B cell (primary cell): ENCODE measurements at regions not wholly inside any gene's neighbourhood (a gene's known extent, or its start where the extent isn't known, plus 50 kb on each side); places are given as distances from the start of the nearest gene placed in this dataset.

ENCODE experiments used
- ATAC-seq: fragments of 200-7000 bp; cut with Tn5 transposase; one replicate; pipeline ENCODE4 v1.10.0; 2021; ENCODE audit warnings: low read depth, mild to moderate bottlenecking, moderate number of reproducible peaks, moderate library complexity
- CTCF ChIA-PET: fragments of 350-600 bp; sonication (Branson Sonifier 250); formaldehyde crosslinking; loops from one replicate; lab custom pipeline; 2021; ENCODE audit warnings: antibody characterized with exemption, inconsistent platforms; lab: Charles Lee
- POLR2A ChIA-PET: fragments of 350-600 bp; sonication (Branson Sonifier 250); formaldehyde crosslinking; loops from one replicate; lab custom pipeline; 2021; ENCODE audit warnings: antibody characterized with exemption; lab: Charles Lee
- DNase-seq: peaks from one replicate; pipeline ENCODE4 v3.0.0; 2013
- H2AFZ ChIP-seq: 2 replicates; pipeline ENCODE4 v1.6.1; 2012; ENCODE audit warnings: mild to moderate bottlenecking, low read depth, low read length; ENCODE audit not compliant: insufficient read depth, poor library complexity, severe bottlenecking
- H3K27ac ChIP-seq, 2 donors: 1 replicate in 1 of 2; 2 replicates in 1 of 2; pipeline ENCODE4 v1.5.1; 2012 to 2013; ENCODE audit warnings: low read length in 2 of 2, mild to moderate bottlenecking in 2 of 2, moderate library complexity in 1 of 2
- H3K27me3 ChIP-seq, 4 experiments: fragments of 200-600 bp in 1 of 4; sonication (generic) in 1 of 4; replicated peaks in 1 of 4; 1 replicate in 2 of 4; 2 replicates in 2 of 4; pipeline versions ENCODE4 v1.6.1 to v1.7.0; 2013 to 2016; ENCODE audit warnings: low read length in 3 of 4, mild to moderate bottlenecking in 2 of 4, mixed read lengths in 1 of 4, moderate library complexity in 1 of 4; ENCODE audit not compliant: insufficient read depth in 4 of 4, control insufficient read depth in 3 of 4; ENCODE audit errors: control extremely low read depth in 1 of 4
- H3K36me3 ChIP-seq, 2 experiments: replicated peaks in 1 of 2; 1 replicate in 1 of 2; 2 replicates in 1 of 2; pipeline versions ENCODE4 v1.6.1 to v1.7.1; 2013; ENCODE audit warnings: low read length in 1 of 2; ENCODE audit not compliant: insufficient read depth in 2 of 2, control insufficient read depth in 1 of 2; ENCODE audit errors: control extremely low read depth in 1 of 2, extremely low read depth in 1 of 2
- H3K4me1 ChIP-seq, 2 donors: fragments of 200-600 bp in 1 of 2; sonication (generic) in 1 of 2; 1 replicate in 1 of 2; 2 replicates in 1 of 2; pipeline versions ENCODE4 v1.5.1 to v1.6.1; 2013 to 2017; ENCODE audit warnings: low read length in 2 of 2; ENCODE audit not compliant: control insufficient read depth in 2 of 2, insufficient read depth in 2 of 2
- H3K4me2 ChIP-seq: replicated peaks from 2 replicates; pipeline ENCODE3; 2012; ENCODE audit warnings: mild to moderate bottlenecking, low read depth, low read length; ENCODE audit not compliant: poor library complexity, severe bottlenecking
- H3K4me3 ChIP-seq, 5 experiments: fragments of 200-600 bp in 1 of 5; sonication (generic) in 1 of 5; 1 replicate in 3 of 5; 2 replicates in 2 of 5; pipeline versions ENCODE4 v1.5.1 to v1.7.0; 2011 to 2016; ENCODE audit warnings: low read length in 4 of 5, mild to moderate bottlenecking in 4 of 5, low read depth in 2 of 5, control low read depth in 1 of 5, moderate library complexity in 1 of 5; ENCODE audit not compliant: insufficient read depth in 1 of 5; ENCODE audit errors: control extremely low read depth in 1 of 5, extremely low read depth in 1 of 5
- H3K79me2 ChIP-seq: fragments of 200-600 bp; sonication (generic); one replicate; pipeline ENCODE4 v1.6.0; 2016; ENCODE audit warnings: low read length; ENCODE audit not compliant: control insufficient read depth, insufficient read depth
- H3K9ac ChIP-seq: fragments of 200-600 bp; sonication (generic); 2 replicates; pipeline ENCODE4 v1.6.1; 2017; ENCODE audit warnings: mild to moderate bottlenecking, low read length, moderate library complexity
- H3K9me3 ChIP-seq, 3 donors: one replicate each; pipeline versions ENCODE4 v1.6.1 to v1.7.1; 2013; ENCODE audit warnings: low read length in 2 of 3; ENCODE audit not compliant: control insufficient read depth in 2 of 3, insufficient read depth in 1 of 3; ENCODE audit errors: control extremely low read depth in 1 of 3
- H4K20me1 ChIP-seq: 2 replicates; pipeline ENCODE4 v1.6.0; 2012; ENCODE audit warnings: mild to moderate bottlenecking, low read length; ENCODE audit not compliant: insufficient read depth, control insufficient read depth, poor library complexity, severe bottlenecking
- H3K27ac Mint-ChIP-seq: one replicate; pipeline ENCODE4 v1.8.0; 2021; ENCODE audit warnings: mixed read lengths
- H3K27me3 Mint-ChIP-seq: one replicate; pipeline ENCODE4 v1.8.0; 2021; ENCODE audit warnings: mixed read lengths
- H3K4me1 Mint-ChIP-seq: one replicate; pipeline ENCODE4 v1.8.0; 2021; ENCODE audit warnings: mixed read lengths
- H3K4me3 Mint-ChIP-seq: one replicate; pipeline ENCODE4 v1.8.0; 2021; ENCODE audit warnings: mixed read lengths
- H3K9me3 Mint-ChIP-seq: one replicate; pipeline ENCODE4 v1.8.0; 2022; ENCODE audit warnings: mixed read lengths; ENCODE audit not compliant: insufficient read depth
- CTCF ChIP-seq: fragments of 200-600 bp; IDR thresholded peaks from one replicate; pipeline ENCODE4 v1.8.0; 2022; ENCODE audit warnings: antibody characterized with exemption, mild to moderate bottlenecking
- EZH2 ChIP-seq: IDR thresholded peaks from 2 replicates; pipeline ENCODE4 v1.6.1; 2012; ENCODE audit warnings: borderline replicate concordance, low read depth, mild to moderate bottlenecking, moderate library complexity, low read length; ENCODE audit not compliant: insufficient read depth, poor library complexity, severe bottlenecking
- WGBS: methylation state at CpG from one replicate; pipeline ENCODE4 v1.1.5; 2013; ENCODE audit warnings: missing lambda C conversion rate; ENCODE audit not compliant: insufficient coverage; 5-methylcytosine and 5-hydroxymethylcytosine counted together
- intact Hi-C: fragments of 100-400 bp; cut with micrococcal nuclease; formaldehyde crosslinking; loops from one replicate; pipeline ENCODE4 v1.10.0; 2022

GRCh38 chr7:135843214-135843613 lies 94.6 kb upstream of the FAM180A start:
- ATAC-seq (peak; percentile 24), DNase-seq (peak; percentile 12)
- peaks cover 0 to 6% (median 0%) of the 10 kb centered on the region in 3 donors for H3K9me3 ChIP-seq
- H3K4me1 ChIP-seq: no peaks in the 10 kb centered on the region
- intact Hi-C loops: no loop called here
- no peak overlapping the region for H2AFZ ChIP-seq
- H3K79me2 ChIP-seq: no peaks in the 10 kb centered on the region
- POLR2A ChIA-PET: no interaction called here
- WGBS: no CpG with 5 or more reads among the region's 4 CpGs
- H3K9ac ChIP-seq: no peak overlapping the region
- H3K36me3 ChIP-seq: no peaks in the 10 kb centered on the region
- H4K20me1 ChIP-seq: no peaks in the 10 kb centered on the region
- H3K4me3 ChIP-seq: no peak overlapping the region
- no peak overlapping the region for H3K27ac ChIP-seq
- H3K27me3 ChIP-seq: no peaks in the 10 kb centered on the region
- Mint-ChIP-seq H3K4me3 (no peak overlapping the region), H3K9me3 (no peaks in the 10 kb centered on the region), H3K4me1 (peaks cover 7% of the 10 kb centered on the region), H3K27me3 (no peaks in the 10 kb centered on the region), H3K27ac (no peak overlapping the region)
- no peak overlapping the region for H3K4me2 ChIP-seq
- TF ChIP-seq EZH2: no peak
- TF ChIP-seq CTCF: no peak
- CTCF ChIA-PET: interaction anchor here (0.6 kb wide), 1 partner anchor 51 kb away, joined by 4 read pairs; no protein-coding TSS in a partner anchor

- POLR2A ChIA-PET: no interaction called here
- Mint-ChIP-seq H3K9me3 (no peaks in the 10 kb centered on the region), H3K4me1 (peaks cover 7% of the 10 kb centered on the region), H3K27me3 (no peaks in the 10 kb centered on the region), H3K27ac (no peak overlapping the region), H3K4me3 (no peak overlapping the region)
- Histone ChIP-seq H2AFZ (no peak overlapping the region), H3K79me2 (no peaks in the 10 kb centered on the region), H3K9ac (no peak overlapping the region), H4K20me1 (no peaks in the 10 kb centered on the region), H3K36me3 (no peaks in the 10 kb centered on the region), H3K9me3 (peaks cover 0 to 6% (median 0%) of the 10 kb centered on the region in 3 donors), H3K4me1 (no peaks in the 10 kb centered on the region), H3K4me3 (no peak overlapping the region), H3K4me2 (no peak overlapping the region), H3K27ac (no peak overlapping the region), H3K27me3 (no peaks in the 10 kb centered on the region)
- CTCF ChIA-PET: interaction anchor here (0.6 to 1.0 kb wide), 2 partner anchors 51 to 167 kb away, joined by 3 to 4 read pairs; no protein-coding TSS in a partner anchor
- no peak for TF ChIP-seq EZH2
- TF ChIP-seq CTCF: no peak
- DNase-seq: no peak
- 89% methylated on average over 2 of the region's 2 CpGs for WGBS
- no peak for ATAC-seq
- intact Hi-C loops: no loop called here
These were observed 94.0 kb upstream of the FAM180A start for GRCh38 chr7:135842446-135843179.
